Activated naive CD8-positive, alpha-beta T cell treated with anti-CD3 and anti-CD28 coated beads for 36 hours (primary cell): ENCODE measurements at regions not wholly inside any gene's neighbourhood (a gene's known extent, or its start where the extent isn't known, plus 50 kb on each side); places are given as distances from the start of the nearest gene placed in this dataset.

Experiments
- DNase-seq: peaks from one replicate; pipeline ENCODE4 v3.0.0; 2021
- H3K27ac Mint-ChIP-seq: one replicate; pipeline ENCODE4 v1.8.0; 2022; ENCODE audit warnings: mild to moderate bottlenecking, moderate library complexity, mixed read lengths
- H3K27me3 Mint-ChIP-seq: one replicate; pipeline ENCODE4 v1.8.0; 2022; ENCODE audit warnings: mild to moderate bottlenecking, mixed read lengths
- H3K36me3 Mint-ChIP-seq: one replicate; pipeline ENCODE4 v1.8.0; 2021; ENCODE audit warnings: mild to moderate bottlenecking, mixed read lengths
- H3K4me1 Mint-ChIP-seq: one replicate; pipeline ENCODE4 v1.8.0; 2021; ENCODE audit warnings: mixed read lengths
- H3K4me3 Mint-ChIP-seq: one replicate; pipeline ENCODE4 v1.8.0; 2022; ENCODE audit warnings: mild to moderate bottlenecking, moderate library complexity, mixed read lengths
- H3K9me3 Mint-ChIP-seq: one replicate; pipeline ENCODE4 v1.8.0; 2022; ENCODE audit warnings: mixed read lengths

DNA sequence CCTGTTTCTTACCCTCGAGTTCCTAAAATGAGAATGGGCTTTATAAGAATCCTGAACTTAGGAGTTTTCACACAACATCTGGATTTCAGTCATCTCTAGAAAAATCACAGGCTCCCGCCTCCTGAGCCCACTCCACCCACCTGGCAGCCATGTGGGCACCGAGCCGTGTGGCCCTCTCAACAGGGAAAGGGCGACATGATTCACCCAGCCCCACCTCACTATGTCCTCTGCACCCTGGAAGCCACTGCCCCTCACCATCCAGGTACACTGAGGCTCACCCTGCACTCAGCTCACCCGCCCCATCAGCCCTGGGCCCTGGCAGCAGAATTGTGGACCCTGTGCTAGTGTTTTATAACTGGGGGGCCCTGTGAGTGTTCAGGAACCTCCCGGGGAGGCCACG, 101.5 kb downstream of the SHANK2 start:
- no peak overlapping the region for H3K4me3 Mint-ChIP-seq
- no peaks in the 10 kb centered on the region for H3K4me1 Mint-ChIP-seq
- H3K9me3 Mint-ChIP-seq = peaks cover 2% of the 10 kb centered on the region
- H3K27me3 Mint-ChIP-seq = peaks cover 33% of the 10 kb centered on the region
- DNase-seq = no peak
- H3K27ac Mint-ChIP-seq = no peak overlapping the region
- no peaks in the 10 kb centered on the region for H3K36me3 Mint-ChIP-seq

DNA sequence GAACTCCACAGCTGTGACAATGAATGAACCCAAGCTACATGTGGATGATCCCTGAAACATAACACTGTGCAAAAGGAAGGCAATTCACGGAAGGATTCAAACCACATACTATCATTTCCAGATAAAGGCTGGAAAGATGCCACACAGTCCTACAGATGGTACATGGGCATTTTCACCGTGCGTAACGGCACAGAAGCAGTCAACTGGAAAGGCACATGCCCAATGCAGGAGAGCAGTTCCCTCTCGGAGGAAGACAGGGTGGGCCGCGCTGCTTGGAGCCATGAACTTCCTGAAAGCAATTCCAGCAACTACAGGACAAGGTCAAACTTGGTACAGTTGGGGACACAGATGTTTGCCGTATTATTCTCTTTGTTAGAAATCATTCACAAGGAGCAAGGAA, 103.7 kb downstream of the SHANK2 start:
- Mint-ChIP-seq H3K27me3 (peaks cover 33% of the 10 kb centered on the region), H3K4me3 (no peak overlapping the region), H3K9me3 (peaks cover 2% of the 10 kb centered on the region), H3K27ac (no peak overlapping the region), H3K36me3 (no peaks in the 10 kb centered on the region), H3K4me1 (no peaks in the 10 kb centered on the region)
- no peak for DNase-seq

GRCh38 chr11:71147331-71147730, 105.0 kb downstream of the SHANK2 start:
- H3K27me3 Mint-ChIP-seq = peaks cover 23% of the 10 kb centered on the region
- DNase-seq = no peak
- no peak overlapping the region for H3K4me3 Mint-ChIP-seq
- H3K27ac Mint-ChIP-seq = no peak overlapping the region
- H3K36me3 Mint-ChIP-seq = no peaks in the 10 kb centered on the region
- H3K4me1 Mint-ChIP-seq = no peaks in the 10 kb centered on the region
- peaks cover 2% of the 10 kb centered on the region for H3K9me3 Mint-ChIP-seq

DNA sequence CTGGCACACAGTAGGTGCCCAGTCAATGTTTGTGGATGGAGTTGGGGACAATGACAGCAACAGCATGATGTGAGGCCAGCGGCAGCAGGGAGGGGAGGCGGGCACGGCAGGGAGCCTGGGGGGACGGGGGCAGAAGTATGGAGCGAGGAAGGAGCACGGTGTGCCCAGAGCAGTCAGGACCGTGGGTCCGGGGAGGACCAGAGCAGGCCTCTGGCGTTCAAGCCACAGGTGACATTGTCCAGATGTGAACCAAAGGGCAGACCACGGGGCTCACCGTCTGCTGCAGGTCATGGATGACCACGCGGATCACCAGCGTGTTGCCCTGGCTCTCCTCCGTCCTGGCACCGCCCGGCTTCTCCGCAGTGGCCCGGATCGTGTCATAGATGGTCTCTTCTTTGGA, 105.5 kb downstream of the SHANK2 start:
- no peak overlapping the region for H3K4me3 Mint-ChIP-seq
- H3K9me3 Mint-ChIP-seq = peaks cover 2% of the 10 kb centered on the region
- no peak overlapping the region for H3K27ac Mint-ChIP-seq
- peaks cover 20% of the 10 kb centered on the region for H3K27me3 Mint-ChIP-seq
- H3K36me3 Mint-ChIP-seq = no peaks in the 10 kb centered on the region
- no peak for DNase-seq
- no peaks in the 10 kb centered on the region for H3K4me1 Mint-ChIP-seq

DNA sequence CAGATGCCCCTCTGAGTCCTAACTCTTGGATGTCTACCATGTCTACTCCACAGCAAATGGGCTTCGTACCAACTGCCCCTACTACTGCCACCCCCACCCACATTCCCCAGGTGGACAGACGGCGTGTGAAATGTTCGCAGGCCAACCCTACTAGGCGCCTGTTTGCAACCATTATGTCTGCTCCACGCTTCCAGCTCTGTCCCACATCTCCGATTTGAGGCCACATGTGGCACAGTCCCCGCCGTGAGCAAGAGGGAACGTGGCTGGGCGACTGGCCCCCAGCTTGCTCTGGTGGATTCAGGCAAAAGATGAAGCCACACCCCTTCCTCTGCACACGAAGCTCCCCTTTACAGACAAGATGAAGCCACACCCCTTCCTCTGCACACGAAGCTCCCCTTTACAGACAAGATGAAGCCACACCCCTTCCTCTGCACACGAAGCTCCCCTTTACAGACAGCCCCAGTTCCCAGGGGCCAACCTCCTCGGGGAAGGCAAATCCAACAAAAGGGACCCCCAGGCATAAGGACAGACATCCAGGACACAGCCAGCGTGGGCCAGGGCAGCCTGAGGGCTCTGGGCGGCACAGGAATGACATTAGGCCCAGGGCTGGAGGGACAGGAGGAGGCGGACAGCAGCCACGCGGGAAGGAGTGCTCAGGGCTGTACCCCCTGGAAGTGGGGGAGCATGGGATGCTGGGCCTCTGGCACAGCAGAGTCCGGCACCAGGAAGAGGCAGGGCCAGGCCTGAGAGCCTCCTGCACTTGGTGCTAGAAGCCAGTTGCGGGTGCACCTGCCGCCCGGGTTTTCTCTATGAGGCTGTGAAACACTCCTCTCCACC, 106.2 kb downstream of the SHANK2 start:
- H3K9me3 Mint-ChIP-seq = peaks cover 2% of the 10 kb centered on the region
- H3K4me3 Mint-ChIP-seq = no peak overlapping the region
- no peaks in the 10 kb centered on the region for H3K36me3 Mint-ChIP-seq
- DNase-seq = no peak
- no peaks in the 10 kb centered on the region for H3K4me1 Mint-ChIP-seq
- no peak overlapping the region for H3K27ac Mint-ChIP-seq
- peaks cover 20% of the 10 kb centered on the region for H3K27me3 Mint-ChIP-seq

GRCh38 chr11:71145368-71145767, 107.0 kb downstream of the SHANK2 start:
- no peaks in the 10 kb centered on the region for H3K36me3 Mint-ChIP-seq
- peaks cover 20% of the 10 kb centered on the region for H3K27me3 Mint-ChIP-seq
- H3K4me3 Mint-ChIP-seq = no peak overlapping the region
- no peak overlapping the region for H3K27ac Mint-ChIP-seq
- H3K4me1 Mint-ChIP-seq = no peaks in the 10 kb centered on the region
- peaks cover 2% of the 10 kb centered on the region for H3K9me3 Mint-ChIP-seq
- no peak for DNase-seq

- H3K36me3 Mint-ChIP-seq = no peaks in the 10 kb centered on the region
- no peak overlapping the region for H3K27ac Mint-ChIP-seq
- DNase-seq = no peak
- peaks cover 20% of the 10 kb centered on the region for H3K27me3 Mint-ChIP-seq
- no peaks in the 10 kb centered on the region for H3K4me1 Mint-ChIP-seq
- H3K9me3 Mint-ChIP-seq = peaks cover 2% of the 10 kb centered on the region
- no peak overlapping the region for H3K4me3 Mint-ChIP-seq
Observed at GRCh38 chr11:71144736-71145135, 107.6 kb downstream of the SHANK2 start.

DNA sequence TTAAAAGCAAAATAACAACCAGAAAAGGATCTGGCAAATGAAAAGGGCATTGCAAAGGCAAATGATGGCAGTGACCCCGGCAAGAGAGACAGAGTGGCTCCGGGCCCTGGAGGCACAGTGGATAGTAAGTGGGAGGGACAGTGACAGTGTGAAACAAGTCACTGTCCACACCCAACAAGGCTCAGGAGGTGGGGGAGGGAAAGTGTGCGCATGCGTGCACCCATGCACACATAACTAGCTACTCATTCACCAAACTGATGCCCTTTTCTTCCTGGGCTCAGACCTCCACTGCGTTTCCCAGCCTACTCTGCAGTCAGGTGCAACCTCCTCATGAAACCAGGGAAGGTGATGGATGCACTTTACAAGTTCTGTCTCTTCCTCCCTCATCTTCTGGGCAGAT, 108.4 kb downstream of the SHANK2 start:
- Mint-ChIP-seq H3K4me1 (no peaks in the 10 kb centered on the region), H3K4me3 (no peak overlapping the region), H3K36me3 (no peaks in the 10 kb centered on the region), H3K9me3 (peaks cover 2% of the 10 kb centered on the region), H3K27me3 (peaks cover 15% of the 10 kb centered on the region), H3K27ac (no peak overlapping the region)
- no peak for DNase-seq

DNA sequence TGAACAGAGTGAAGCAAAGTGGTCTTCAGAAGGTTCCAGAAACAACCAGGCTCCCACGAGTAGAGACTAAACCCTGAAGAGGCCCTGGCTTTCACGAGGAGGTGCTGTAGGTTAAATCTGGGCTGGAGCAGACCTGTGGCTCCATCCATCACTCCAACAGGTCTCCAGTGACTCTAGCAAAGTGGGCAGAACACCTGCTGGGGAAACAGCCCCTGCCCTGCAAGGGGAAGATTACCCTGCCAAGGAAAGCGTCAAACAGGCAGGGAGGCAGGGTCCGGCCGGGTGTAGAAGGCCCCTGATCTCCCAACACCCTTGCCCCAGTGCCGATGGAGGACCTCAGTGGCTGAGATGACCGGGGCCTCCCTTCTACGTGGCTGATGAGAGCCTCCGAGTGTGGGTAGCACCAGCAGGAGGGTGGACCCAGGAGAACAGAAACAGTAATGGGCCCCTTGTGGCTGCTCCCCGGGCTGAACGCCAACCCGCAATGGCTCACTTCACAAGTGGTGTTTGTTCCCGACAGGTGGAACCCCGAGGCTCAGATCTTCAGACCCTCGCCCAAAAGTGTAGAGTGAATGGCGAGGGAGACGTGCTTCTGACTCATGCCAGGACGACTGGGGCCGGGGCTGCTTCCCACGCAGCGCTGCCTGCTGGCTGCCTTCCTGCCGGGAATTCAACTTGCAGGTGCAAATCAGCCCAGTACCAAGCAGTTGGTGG, 112.0 kb downstream of the SHANK2 start:
- Mint-ChIP-seq H3K4me3 (no peak overlapping the region), H3K36me3 (no peaks in the 10 kb centered on the region), H3K4me1 (no peaks in the 10 kb centered on the region), H3K27me3 (peaks cover 9% of the 10 kb centered on the region), H3K27ac (no peak overlapping the region), H3K9me3 (no peaks in the 10 kb centered on the region)
- DNase-seq = no peak

GRCh38 chr11:71139516-71140205, 112.7 kb downstream of the SHANK2 start:
- no peaks in the 10 kb centered on the region for H3K4me1 Mint-ChIP-seq
- H3K27me3 Mint-ChIP-seq = peaks cover 12% of the 10 kb centered on the region
- no peaks in the 10 kb centered on the region for H3K36me3 Mint-ChIP-seq
- no peaks in the 10 kb centered on the region for H3K9me3 Mint-ChIP-seq
- no peak overlapping the region for H3K27ac Mint-ChIP-seq
- no peak overlapping the region for H3K4me3 Mint-ChIP-seq
- no peak for DNase-seq

GRCh38 chr11:71138737-71139425, 113.5 kb downstream of the SHANK2 start:
- Mint-ChIP-seq H3K36me3 (no peaks in the 10 kb centered on the region), H3K9me3 (no peaks in the 10 kb centered on the region)

GRCh38 chr11:71137376-71137775, 115.0 kb downstream of the SHANK2 start:
- H3K4me1 Mint-ChIP-seq = no peaks in the 10 kb centered on the region
- H3K27me3 Mint-ChIP-seq = peaks cover 10% of the 10 kb centered on the region
- H3K36me3 Mint-ChIP-seq = no peaks in the 10 kb centered on the region
- H3K4me3 Mint-ChIP-seq = no peak overlapping the region
- H3K9me3 Mint-ChIP-seq = no peaks in the 10 kb centered on the region
- no peak overlapping the region for H3K27ac Mint-ChIP-seq
- no peak for DNase-seq

More at GRCh38 chr11:71138737-71139425, 113.5 kb downstream of the SHANK2 start:
- DNase-seq = no peak
- Mint-ChIP-seq H3K27me3 (peaks cover 13% of the 10 kb centered on the region), H3K4me1 (no peaks in the 10 kb centered on the region), H3K4me3 (no peak overlapping the region), H3K27ac (no peak overlapping the region)

- Mint-ChIP-seq H3K4me3 (no peak overlapping the region), H3K36me3 (no peaks in the 10 kb centered on the region), H3K9me3 (no peaks in the 10 kb centered on the region), H3K4me1 (no peaks in the 10 kb centered on the region), H3K27me3 (peaks cover 10% of the 10 kb centered on the region), H3K27ac (no peak overlapping the region)
- DNase-seq = no peak
Observed at GRCh38 chr11:71136095-71136845, 116.1 kb downstream of the SHANK2 start.

- H3K4me3 Mint-ChIP-seq = no peak overlapping the region
- no peak for DNase-seq
- H3K9me3 Mint-ChIP-seq = no peaks in the 10 kb centered on the region
- H3K27ac Mint-ChIP-seq = no peak overlapping the region
- no peaks in the 10 kb centered on the region for H3K4me1 Mint-ChIP-seq
- no peaks in the 10 kb centered on the region for H3K36me3 Mint-ChIP-seq
- H3K27me3 Mint-ChIP-seq = peaks cover 17% of the 10 kb centered on the region
Observed at GRCh38 chr11:71135112-71135511, 117.3 kb downstream of the SHANK2 start.
